Endothelial cell of umbilical vein (primary cell): ENCODE measurements at regions not wholly inside any gene's neighbourhood (a gene's known extent, or its start where the extent isn't known, plus 50 kb on each side); places are given as distances from the start of the nearest gene placed in this dataset.

ENCODE experiments used
- CTCF ChIP-seq, 2 donors: IDR thresholded peaks; 1 replicate in 1 of 2; 2 replicates in 1 of 2; pipeline ENCODE4 v1.5.1; 2011; ENCODE audit warnings: low read length in 2 of 2, mild to moderate bottlenecking in 2 of 2, moderate library complexity in 2 of 2, control low read depth in 1 of 2, inconsistent platforms in 1 of 2, low read depth in 1 of 2; ENCODE audit not compliant: insufficient read depth in 1 of 2; ENCODE audit errors: extremely low read depth in 1 of 2
- EZH2 ChIP-seq: IDR thresholded peaks from 2 replicates; pipeline ENCODE4 v1.6.1; 2012; ENCODE audit warnings: borderline replicate concordance, low read depth, mild to moderate bottlenecking, moderate library complexity, low read length, inconsistent platforms; ENCODE audit not compliant: severe bottlenecking
- MAX ChIP-seq: IDR thresholded peaks from 2 replicates; pipeline ENCODE4 v1.6.1; 2011; ENCODE audit not compliant: insufficient read depth, insufficient read length
- MYC ChIP-seq: IDR thresholded peaks from one replicate; pipeline ENCODE4 v1.6.1; 2011; ENCODE audit warnings: mild to moderate bottlenecking, low read depth, low read length
- POLR2A ChIP-seq: IDR thresholded peaks from 2 replicates; pipeline ENCODE4 v1.6.1; 2012; ENCODE audit warnings: low read depth, mild to moderate bottlenecking, control low read depth, low read length
- POLR2AphosphoS5 ChIP-seq: IDR thresholded peaks from 2 replicates; pipeline ENCODE4 v1.6.1; 2012; ENCODE audit warnings: low read depth, mild to moderate bottlenecking, control low read depth, low read length, moderate library complexity; ENCODE audit not compliant: insufficient read depth

GRCh38 chr6:15143540-15143939, 102.3 kb upstream of the JARID2 start:
- TF ChIP-seq CTCF (IDR thresholded peaks at IDR 0.05; ENCODE audit: extremely low read depth in 1 of 2, insufficient read depth in 1 of 2, low read depth in 1 of 2, low read length in 2 of 2) (no peak), POLR2A (no peak), POLR2AphosphoS5 (no peak), MYC (no peak), EZH2 (no peak), MAX (no peak)
